Testis (tissue), 2 donors: ENCODE measurements at regions not wholly inside any gene's neighbourhood (a gene's known extent, or its start where the extent isn't known, plus 50 kb on each side); places are given as distances from the start of the nearest gene placed in this dataset.

Experiments
- POLR2A ChIP-seq: fragments of 450-650 bp; IDR thresholded peaks from one replicate; pipeline ENCODE4 v1.6.1; 2017; ENCODE audit warnings: antibody characterized with exemption, mild to moderate bottlenecking, moderate library complexity
- TF ChIP-seq, protein P1 (sequence below), 3 experiments: fragments of 450-650 bp in 2 of 3; fragments of 200-600 bp in 1 of 3; sonication (generic) in 1 of 3; IDR thresholded peaks; one replicate each; pipeline ENCODE4 v1.5.1; 2016 to 2019; ENCODE audit warnings: antibody characterized with exemption in 3 of 3, mild to moderate bottlenecking in 2 of 3, moderate library complexity in 1 of 3

DNA sequence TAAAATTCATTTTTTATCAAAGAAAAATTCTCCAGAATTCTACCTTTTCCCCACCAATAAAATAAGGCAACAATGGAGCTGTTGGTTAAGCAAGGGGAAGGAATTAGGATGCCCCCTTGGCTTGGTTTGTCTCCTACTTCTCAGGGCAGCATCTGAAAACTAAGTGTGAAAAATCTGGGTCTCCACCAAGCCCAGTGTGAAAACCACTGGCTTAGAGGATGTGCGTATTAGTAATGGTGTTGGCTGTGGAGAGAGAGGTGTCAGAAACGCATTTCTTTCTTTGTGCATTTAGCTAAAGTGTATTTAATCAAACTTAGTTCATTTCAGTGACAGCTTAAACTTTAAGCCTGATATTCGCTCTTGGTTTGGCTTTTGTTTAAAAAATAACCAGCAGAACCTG lies 662.7 kb downstream of the MCTP2 start:
- TF ChIP-seq, protein P1, sequence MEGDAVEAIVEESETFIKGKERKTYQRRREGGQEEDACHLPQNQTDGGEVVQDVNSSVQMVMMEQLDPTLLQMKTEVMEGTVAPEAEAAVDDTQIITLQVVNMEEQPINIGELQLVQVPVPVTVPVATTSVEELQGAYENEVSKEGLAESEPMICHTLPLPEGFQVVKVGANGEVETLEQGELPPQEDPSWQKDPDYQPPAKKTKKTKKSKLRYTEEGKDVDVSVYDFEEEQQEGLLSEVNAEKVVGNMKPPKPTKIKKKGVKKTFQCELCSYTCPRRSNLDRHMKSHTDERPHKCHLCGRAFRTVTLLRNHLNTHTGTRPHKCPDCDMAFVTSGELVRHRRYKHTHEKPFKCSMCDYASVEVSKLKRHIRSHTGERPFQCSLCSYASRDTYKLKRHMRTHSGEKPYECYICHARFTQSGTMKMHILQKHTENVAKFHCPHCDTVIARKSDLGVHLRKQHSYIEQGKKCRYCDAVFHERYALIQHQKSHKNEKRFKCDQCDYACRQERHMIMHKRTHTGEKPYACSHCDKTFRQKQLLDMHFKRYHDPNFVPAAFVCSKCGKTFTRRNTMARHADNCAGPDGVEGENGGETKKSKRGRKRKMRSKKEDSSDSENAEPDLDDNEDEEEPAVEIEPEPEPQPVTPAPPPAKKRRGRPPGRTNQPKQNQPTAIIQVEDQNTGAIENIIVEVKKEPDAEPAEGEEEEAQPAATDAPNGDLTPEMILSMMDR (IDR thresholded peaks at IDR 0.05) = no peak
- no peak for TF ChIP-seq POLR2A
